Stimulated activated CD4-positive, alpha-beta T cell treated with anti-CD3 and anti-CD28 coated beads, TNF-alpha, amount 100 ng/mL, for 48 hours (primary cell): ENCODE measurements at regions not wholly inside any gene's neighbourhood (a gene's known extent, or its start where the extent isn't known, plus 50 kb on each side); places are given as distances from the start of the nearest gene placed in this dataset.
"Not testable (repeated sequence)": the region's sequence is repeated elsewhere in the genome, so short reads cannot be mapped to it uniquely, and the experiment has no call there.

Experiments used
- DNase-seq, 3 donors: peaks; one replicate each; pipeline ENCODE4 v3.0.0-alpha.2; 2020; ENCODE audit warnings: low read depth in 3 of 3

- no peak for DNase-seq
These were observed 424.6 kb upstream of the CDH9 start for GRCh38 chr5:27462936-27463335.

- DNase-seq, result no peak
These were observed 419.9 kb upstream of the CDH9 start for GRCh38 chr5:27458287-27458686.

- DNase-seq, result no peak
These were observed 413.0 kb upstream of the CDH9 start for GRCh38 chr5:27451377-27451776.

GRCh38 chr5:27450607-27451006 is 412.2 kb upstream of the CDH9 start:
- DNase-seq, result no peak

- DNase-seq, result not testable (repeated sequence)
These were observed 401.0 kb upstream of the CDH9 start for GRCh38 chr5:27439383-27439782.

GRCh38 chr5:27437594-27438200 is 399.3 kb upstream of the CDH9 start:
- DNase-seq, result no peak

GRCh38 chr5:27434335-27434734 is 395.9 kb upstream of the CDH9 start:
- no peak for DNase-seq

GRCh38 chr5:27414099-27414498 is 375.7 kb upstream of the CDH9 start:
- no peak for DNase-seq

GRCh38 chr5:27412384-27412783 is 374.0 kb upstream of the CDH9 start:
- no peak for DNase-seq

- DNase-seq, result no peak
These were observed 367.6 kb upstream of the CDH9 start for GRCh38 chr5:27406020-27406419.

GRCh38 chr5:27403243-27403882 is 365.0 kb upstream of the CDH9 start:
- no peak for DNase-seq

- no peak for DNase-seq
These were observed 364.4 kb upstream of the CDH9 start for GRCh38 chr5:27402828-27403227.

GRCh38 chr5:27396998-27397397 is 358.6 kb upstream of the CDH9 start:
- DNase-seq, result no peak

- no peak for DNase-seq
These were observed 354.3 kb upstream of the CDH9 start for GRCh38 chr5:27392716-27393115.

GRCh38 chr5:27389696-27390095 is 351.3 kb upstream of the CDH9 start:
- no peak for DNase-seq

GRCh38 chr5:27388755-27389154 is 350.4 kb upstream of the CDH9 start:
- DNase-seq, result no peak

- DNase-seq, result no peak
These were observed 349.2 kb upstream of the CDH9 start for GRCh38 chr5:27387535-27388073.

GRCh38 chr5:27381686-27382085 is 343.3 kb upstream of the CDH9 start:
- DNase-seq, result no peak

GRCh38 chr5:27377626-27378025 is 339.2 kb upstream of the CDH9 start:
- no peak for DNase-seq

GRCh38 chr5:27353970-27354369 is 315.6 kb upstream of the CDH9 start:
- DNase-seq, result no peak

GRCh38 chr5:27353540-27353939 is 315.2 kb upstream of the CDH9 start:
- DNase-seq, result no peak

- no peak for DNase-seq
These were observed 303.0 kb upstream of the CDH9 start for GRCh38 chr5:27341342-27341741.

- DNase-seq, result no peak
These were observed 298.4 kb upstream of the CDH9 start for GRCh38 chr5:27336817-27337216.

- no peak for DNase-seq
These were observed 290.1 kb upstream of the CDH9 start for GRCh38 chr5:27328480-27328879.
